ENCODE measurements at regions not wholly inside any gene's neighbourhood (a gene's known extent, or its start where the extent isn't known, plus 50 kb on each side); places are given as distances from the start of the nearest gene placed in this dataset.

DNA sequence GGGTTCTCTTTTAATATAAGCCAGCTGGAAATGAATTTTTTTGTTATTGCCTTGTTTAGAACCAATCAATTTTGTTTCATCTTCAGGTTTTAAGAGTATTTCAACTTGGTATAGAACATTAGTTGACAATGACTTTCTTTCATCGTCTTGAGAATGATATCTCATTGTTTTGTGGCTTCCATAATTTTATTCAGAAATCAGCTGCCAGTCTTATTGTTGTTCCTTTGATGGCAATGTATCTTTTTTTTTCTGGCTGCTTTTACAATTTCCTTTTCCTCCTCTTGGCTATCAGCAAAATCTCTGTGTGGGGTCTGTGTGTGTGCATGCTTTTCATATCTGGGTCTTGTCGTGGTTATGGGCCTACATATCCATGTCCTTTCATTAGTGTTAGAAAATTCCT, 1536.4 kb upstream of the TENM3 start:
- no peak for DNase-seq (ENCODE audit: low read depth in 2 of 2)

DNA sequence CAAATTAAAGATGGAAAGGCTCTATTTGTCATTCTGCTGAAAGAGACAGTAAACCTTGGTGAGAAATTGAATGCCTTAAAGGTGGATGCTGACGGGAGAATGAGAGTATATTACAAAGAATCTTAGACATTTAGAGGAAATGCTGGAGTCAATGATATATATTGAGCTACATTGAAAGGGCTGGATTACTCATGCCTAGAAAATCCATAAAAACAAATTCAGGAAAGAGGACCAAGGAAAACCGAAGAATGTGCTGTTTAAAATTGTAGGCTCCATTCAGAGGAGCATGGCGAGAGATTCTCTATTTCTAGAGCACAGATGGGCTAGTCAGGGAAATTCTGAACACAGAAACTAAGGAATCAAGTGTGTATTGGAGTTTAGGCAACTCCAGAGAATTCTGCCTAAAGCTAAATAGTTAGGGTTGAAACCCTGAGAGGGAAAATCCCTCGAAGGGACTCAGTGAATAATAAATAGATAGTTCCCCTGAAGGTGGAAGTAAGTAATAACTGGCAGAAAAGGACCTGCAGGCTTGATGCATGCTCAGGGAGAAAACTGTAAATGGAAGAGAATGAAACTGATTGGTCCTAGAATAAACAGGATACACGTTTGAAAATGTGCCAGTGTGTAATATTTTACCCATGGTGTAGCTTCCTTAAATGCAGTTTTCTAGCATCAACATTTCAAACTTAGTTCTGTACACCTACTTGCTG, 1532.4 kb upstream of the TENM3 start:
- no peak for DNase-seq (ENCODE audit: low read depth in 2 of 2)

DNA sequence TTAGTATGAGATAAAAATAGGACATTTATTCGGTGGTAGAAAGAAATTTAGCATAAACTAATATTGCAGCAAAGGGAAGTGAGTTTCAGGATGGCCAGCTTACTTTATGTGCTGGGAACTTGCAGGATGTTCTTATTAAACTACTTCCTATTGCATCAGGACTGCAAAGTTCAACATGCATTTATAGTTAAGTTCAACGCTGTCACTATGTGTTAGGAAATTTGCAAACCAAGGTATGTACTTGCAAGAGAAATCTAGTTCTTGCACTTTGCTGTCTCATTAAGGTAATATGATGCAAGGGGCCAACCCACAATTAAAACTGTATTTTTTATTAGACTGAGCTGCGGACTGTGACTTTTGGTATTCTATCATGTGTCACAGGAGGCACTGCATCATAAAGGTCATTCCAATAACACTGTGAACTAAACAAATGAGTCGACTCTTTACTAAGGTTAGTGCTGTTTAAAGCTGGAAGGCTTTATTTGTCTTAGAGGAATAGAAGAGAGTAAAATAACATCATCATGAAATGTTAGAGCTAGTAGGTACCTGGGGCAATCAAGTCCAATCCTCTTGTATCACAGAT, 1525.7 kb upstream of the TENM3 start:
- no peak for DNase-seq (ENCODE audit: low read depth in 2 of 2)

DNA sequence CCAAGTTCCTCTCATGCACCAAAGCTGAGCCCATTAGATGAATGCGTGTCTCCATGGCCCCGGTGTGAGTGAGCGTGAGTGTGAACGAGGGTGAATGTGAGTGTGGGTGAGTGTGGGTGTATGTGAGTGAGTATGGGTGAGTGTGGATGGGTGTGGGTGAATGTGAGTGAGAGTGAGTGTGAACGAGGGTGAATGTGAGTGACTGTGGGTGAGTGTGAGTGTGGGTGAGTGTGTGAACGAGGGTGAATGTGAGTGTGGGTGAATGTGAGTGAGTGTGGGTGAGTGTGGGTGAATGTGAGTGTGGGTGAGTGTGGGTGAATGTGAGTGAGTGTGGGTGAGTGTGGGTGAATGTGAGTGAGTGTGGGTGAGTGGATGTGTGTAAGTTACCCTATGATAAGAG, 1521.8 kb upstream of the TENM3 start:
- DNase-seq (ENCODE audit: low read depth in 2 of 2): no peak

DNA sequence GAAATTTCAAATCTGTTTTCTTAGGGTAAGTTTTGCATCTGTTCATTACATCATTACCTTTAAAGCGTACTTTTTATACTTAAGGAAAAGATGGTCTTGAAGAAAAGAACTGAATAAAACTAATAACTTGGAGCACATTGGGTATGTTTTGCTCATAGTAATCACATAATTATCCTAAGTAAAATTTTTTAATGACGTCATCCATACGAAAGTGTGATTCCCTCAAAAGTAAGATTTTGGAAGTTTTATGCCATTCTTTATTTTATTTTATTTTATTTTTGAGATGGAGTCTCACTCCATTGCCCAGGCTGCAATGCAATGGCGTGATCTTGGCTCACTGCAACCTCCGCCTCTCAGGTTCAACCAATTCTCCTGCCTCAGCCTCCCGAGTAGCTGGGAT, 1516.6 kb upstream of the TENM3 start:
- no peak for DNase-seq (ENCODE audit: low read depth in 2 of 2)

DNA sequence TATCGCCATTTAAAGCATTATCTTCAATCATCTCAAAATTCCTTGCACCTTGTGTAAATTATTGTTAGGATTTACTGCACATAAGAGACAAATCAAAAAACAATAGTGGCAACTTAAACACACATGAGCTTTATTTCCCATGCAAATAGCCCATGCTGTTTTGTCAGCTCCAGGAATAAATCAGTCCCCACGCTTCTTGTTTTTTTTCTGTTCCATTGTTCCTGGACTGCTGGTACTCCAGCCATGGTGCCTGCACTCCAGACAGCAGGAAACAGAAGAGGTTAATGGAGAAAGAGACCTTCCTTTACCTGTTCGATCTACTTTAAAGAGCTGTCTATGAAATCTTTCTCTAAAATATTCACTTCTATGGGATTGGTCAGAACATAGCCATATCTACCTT, 1515.7 kb upstream of the TENM3 start:
- no peak for DNase-seq (ENCODE audit: low read depth in 2 of 2)

DNA sequence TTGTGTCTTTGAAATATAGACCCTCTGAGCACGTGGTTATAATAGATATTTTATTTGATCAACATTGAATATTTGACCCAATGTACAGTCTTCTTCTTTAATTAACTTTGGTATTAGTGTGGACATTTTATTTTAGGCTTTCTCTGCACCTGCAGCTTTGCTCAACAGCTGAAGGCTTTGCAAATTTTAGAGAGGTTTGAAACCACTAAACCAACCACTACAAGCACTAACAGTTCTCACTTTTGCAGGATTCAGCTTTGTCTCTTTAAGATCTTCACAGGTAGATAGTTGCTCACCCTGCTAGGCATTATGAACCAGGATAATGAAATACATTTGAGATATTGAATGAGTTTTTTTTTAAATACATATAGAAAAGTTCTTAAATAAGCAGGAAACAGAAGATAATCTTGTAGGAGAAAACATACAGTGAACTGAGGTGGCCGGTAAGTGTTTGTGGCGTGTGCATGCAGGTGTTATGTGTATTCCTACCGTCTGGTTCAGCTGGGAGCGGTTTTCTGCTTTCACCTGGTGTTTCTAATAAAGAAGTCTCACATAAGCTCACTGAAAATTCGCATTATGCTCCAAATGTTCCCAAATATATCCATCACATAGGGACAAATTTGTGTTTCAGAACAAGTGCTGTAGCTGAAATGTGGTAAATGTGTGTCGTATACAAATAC, 1508.3 kb upstream of the TENM3 start:
- no peak for DNase-seq (ENCODE audit: low read depth in 2 of 2)

DNA sequence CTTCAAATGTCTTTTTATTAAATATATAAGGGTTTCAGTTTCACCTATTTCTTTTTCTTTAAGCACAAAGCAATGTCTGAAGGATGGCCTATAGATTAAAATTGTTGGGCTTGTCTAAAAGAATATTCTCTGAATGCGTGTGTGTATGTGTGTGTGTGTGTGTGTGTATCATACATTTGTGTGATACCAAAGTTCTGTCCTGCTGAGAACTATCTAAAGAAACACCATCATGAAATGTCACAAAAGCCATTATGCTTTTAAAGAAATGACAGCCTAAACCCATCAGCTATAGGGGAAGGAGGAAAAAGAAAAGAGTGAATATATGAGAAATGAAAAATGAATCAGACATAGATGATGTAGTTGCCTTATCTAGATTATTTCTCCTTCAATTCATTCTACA, 1501.5 kb upstream of the TENM3 start:
- DNase-seq (ENCODE audit: low read depth in 2 of 2): no peak

DNA sequence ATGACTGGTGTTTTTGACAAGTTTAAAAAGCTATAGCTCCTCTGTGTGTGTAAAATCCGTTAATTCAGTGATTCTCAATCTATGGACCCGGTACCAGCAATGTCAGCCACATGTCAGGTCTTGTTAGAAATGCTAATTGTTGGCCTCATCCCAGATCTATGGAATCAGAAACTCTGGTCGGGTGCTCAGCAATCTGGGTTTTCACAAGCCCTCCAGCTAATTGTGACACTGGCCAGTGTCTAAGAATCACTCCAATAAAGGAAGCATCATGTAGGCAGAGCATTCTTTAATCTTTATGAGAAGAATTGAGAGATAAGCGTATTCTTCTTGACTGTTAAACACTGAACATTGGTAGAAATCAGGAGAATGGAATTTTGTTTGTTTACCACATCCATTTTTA, 1498.2 kb upstream of the TENM3 start:
- no peak for DNase-seq (ENCODE audit: low read depth in 2 of 2)

DNA sequence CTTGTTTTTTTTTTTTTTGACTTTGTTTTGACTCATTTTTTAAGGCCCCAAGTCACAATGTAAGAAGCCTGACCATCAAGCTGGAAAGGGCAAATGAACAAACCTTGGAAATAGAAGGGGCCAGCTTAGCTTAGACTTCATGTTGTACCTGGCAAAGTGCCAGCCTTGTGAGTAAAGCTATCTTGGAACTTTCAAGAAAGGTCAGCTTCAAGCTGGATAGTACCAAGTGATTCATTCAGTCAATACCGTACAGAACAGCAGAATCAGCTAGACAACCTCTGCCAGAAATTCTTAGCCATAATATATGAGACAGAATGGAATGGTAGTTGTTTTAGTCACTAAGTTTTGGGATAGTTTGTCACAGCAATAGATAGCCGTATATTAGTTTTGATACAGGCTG, 1492.2 kb upstream of the TENM3 start:
- DNase-seq (ENCODE audit: low read depth in 2 of 2): no peak

DNA sequence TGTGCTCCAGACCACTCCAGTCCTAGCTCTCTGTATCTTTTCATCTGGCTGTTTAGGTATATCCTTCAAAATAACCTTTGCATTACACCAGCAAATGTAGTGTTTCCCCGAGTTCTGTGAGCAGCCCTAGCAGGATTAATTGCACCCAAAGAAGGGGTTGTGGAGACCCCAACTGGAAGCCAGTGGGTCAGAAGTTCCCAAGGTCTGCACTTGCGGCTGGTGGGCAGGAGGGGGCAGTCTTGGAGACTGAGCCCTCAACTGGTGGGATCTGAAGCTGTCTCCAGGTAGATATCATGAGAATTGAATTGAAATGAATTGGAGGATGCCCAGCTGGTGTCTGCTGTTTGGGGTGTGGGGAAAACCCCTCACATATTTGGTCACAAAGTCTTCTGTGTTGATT, 1485.3 kb upstream of the TENM3 start:
- no peak for DNase-seq (ENCODE audit: low read depth in 2 of 2)

DNA sequence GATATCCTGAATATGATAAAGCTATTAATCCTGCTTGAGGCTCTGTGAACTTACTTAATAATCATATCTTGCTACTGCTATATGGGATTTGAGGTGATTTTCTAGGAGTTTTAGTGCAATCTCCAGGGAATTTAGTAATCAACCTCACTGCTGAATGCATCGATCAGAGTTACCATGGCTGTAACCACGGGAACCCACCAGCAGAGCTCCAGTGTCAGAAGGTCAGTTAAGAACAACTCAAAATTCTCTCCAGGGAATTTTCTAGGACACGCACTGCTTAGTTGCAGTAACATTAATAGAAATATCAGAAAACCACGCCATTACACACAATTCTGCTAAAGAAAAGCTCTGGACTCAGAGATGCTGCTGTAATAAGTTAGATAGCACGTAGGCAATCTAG, 1477.2 kb upstream of the TENM3 start:
- no peak for DNase-seq (ENCODE audit: low read depth in 2 of 2)

DNA sequence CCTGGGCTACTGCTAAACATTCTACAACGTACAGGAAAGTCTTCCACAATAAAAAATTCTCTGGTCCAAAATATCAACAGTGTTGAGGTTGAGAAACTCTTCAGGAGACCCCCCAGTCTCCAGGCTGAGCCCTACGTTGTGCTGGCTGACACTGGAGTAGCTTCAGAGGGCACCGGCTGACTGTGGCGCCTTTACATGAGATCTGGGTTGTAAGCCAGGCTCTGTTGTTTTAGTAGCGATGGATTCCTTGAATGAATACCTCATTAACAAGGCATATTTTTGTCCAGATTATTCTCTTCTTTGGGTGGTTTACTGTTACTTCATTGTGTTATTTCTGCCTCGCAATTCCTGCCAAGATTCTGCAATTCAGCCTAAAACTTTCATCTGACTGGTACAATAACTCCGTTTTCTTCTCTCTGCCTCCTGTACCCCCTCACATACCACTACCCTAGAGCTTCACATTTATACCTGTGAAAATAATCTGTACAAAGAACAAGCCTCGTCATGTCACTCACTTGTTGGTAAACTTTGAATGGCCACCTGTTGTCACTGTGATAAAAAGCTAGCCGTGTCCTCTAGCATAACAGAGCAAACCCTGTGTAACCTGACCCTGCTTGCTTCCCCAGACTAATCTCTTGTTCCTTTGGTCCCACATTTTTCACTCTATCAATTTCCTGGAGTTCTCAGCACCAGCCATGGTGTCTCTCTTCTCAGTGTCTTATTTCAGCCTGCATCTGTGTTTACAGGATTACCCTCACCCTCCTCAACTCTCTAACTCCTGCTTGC, 1476.1 kb upstream of the TENM3 start:
- no peak for DNase-seq (ENCODE audit: low read depth in 2 of 2)

DNA sequence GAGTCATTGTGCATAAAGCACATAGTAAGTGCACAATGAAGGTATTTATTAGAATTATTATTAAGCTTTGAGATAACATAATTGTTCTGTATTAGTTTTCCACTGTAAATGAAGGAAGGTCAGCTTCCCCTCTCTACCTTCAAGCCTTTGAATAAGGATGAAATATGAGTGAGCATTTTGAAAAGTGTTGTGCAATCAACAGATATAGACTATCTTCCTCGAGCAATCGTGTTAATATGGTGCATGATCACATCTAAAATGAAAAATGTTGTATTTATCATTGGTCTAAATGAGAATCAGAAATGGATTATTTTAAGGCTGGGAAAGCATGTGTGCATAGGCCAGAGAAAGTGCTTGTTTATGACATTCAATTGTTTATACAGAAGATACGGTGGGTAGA, 1474.6 kb upstream of the TENM3 start:
- no peak for DNase-seq (ENCODE audit: low read depth in 2 of 2)

DNA sequence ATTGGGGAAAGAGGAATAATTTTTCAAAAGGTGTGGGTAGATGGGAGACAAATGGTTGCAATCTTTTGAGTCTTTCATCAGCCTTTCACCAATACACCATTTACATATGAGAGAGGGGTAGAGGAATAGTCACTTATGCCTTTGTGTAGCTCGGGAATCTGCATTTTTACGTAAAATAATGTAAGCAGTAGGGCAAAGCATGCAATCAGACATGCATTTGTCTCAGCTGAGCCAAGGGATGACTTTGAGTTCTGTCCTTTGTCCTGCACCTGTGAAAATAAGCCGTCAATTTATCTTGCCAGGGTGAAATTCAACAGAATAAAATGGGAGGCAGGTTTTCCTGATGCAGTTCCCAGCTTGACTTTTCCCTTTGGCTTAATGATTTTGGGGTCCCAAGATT, 1473.4 kb upstream of the TENM3 start:
- no peak for DNase-seq (ENCODE audit: low read depth in 2 of 2)

DNA sequence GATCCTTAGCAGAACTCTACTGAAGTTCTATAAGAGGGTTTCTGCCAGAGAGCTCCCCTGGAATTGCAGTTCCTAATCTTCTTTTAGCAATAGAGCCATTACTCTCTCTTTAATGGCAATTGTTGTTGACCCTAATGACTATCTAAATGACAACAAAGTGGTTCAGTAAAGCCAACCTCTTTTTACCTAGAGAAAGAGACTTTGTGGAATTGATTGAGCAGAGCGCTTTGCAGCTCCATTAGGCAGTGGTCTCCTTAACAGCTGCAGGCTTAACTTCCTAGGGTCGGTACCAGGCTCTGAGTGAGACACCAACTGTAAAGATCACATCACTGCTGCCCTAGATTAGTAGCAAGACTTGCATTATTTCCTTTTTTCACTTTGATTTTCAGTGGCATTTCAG, 1472.9 kb upstream of the TENM3 start:
- DNase-seq (ENCODE audit: low read depth in 2 of 2): no peak

DNA sequence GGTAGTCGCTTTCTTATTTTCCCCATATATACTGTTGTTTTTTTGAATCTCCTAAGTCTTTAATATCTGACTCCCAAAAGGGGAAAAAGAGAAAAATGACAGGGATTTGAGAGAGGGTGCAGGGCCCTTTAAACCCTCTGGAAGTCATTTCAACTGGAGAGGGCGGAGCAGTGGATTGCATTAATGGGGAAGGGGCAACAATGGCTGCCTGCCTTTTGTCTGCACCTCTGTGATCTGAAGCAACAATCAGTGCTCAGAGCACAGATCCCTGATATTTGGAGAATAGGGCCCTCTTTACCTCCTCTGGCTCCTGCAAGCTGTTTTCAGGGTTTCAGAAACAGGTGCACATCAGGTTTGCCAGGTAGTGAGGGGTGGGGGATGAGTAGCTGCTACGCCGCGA, 1458.3 kb upstream of the TENM3 start:
- no peak for DNase-seq (ENCODE audit: low read depth in 2 of 2)

DNA sequence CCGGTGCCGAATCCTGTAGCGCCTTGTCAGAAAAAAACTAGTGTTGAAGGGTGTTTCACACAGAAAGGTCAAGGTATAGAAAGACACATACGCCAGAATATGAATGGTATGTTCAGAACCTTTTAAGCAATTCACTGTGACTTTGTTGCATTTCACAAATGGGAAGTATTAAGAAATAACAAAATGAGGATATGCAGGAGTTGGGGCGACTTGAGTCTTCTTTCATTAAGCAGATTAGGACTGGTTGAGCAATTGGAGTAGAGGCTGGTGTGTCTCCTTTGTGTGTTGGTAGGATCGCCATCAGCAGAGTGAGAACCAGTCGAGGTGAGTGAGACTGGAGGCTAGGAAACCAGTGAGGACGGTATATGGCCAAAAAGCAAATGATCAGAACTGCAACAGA, 1454.5 kb upstream of the TENM3 start:
- DNase-seq (ENCODE audit: low read depth in 2 of 2): no peak

DNA sequence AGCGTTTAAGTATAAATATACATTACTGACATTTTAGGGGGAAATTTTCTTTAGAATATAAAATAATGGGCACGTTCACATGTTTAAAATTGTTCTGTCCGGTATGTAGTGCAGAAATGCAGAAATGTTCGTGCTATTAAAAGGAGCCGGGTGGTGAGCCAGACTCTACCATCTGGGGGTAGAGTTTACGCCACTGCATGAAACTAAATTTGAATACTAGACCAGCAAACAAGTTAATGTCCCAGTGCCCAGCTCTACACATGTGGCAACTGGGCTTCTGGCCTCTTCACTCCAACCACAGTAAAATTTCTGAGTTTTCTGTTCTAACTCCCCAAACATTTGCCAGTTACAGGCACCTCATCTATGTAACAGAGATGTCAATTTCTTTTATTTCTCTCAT, 1453.3 kb upstream of the TENM3 start:
- DNase-seq (ENCODE audit: low read depth in 2 of 2): no peak

DNA sequence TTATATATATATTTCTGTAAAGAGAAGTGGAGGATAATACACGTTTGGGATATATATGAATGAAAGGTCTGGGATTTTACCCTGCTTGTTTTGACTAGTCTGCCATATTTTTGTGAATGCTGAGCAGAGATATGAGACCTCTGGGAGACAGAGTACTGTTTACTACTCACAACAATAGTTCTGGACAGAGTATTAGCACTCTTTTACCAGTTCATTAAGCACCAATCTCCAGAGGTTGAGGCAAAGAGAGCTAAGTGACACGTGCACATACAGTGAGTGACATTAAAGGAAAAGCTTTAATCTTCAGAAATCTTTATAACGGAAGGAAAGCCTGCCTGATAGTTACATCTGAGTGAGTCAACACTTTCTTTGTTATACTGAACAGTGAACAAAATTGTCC, 1452.7 kb upstream of the TENM3 start:
- DNase-seq (ENCODE audit: low read depth in 2 of 2): no peak

DNA sequence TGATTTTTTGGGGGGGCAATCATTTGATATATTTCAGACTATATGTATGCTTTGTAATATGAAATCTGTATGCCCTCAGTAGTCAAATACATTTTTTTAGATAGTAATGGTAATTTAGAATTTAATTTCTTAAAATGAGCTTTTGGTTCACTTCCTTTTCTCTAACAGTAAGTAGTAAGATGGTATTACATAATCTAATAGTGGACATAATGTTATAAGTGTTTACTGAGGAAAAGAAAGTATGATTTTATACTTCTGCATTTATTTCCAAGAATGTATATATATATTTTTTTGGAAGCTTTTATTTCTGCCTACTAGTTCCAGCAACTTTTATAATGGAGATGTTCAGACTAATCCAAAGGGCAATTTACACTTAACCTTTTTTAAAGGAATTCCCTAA, 1450.7 kb upstream of the TENM3 start:
- DNase-seq (ENCODE audit: low read depth in 2 of 2): no peak

DNA sequence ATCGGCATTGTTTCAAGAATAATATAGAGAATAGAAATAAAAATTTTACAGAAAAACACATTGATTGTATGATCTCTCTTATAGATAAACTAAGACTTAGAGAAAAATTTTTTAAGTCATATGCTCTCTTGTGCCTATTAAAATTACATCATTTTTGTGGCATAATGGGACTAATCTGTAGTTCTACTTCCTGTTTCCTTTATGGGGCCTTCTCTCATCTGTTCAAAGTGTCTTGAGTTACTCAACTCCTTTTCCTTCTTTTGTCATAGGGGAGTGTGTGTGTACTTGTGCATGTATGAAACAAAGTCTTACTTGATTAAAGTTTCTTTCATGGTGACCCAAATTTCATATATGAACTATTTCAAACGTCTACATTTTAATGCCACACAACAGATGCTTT, 1448.9 kb upstream of the TENM3 start:
- no peak for DNase-seq (ENCODE audit: low read depth in 2 of 2)
